Activated naive CD4-positive, alpha-beta T cell treated with anti-CD3 and anti-CD28 coated beads, Interleukin-2, amount 50 U/mL, for 72 hours (primary cell): ENCODE measurements at regions not wholly inside any gene's neighbourhood (a gene's known extent, or its start where the extent isn't known, plus 50 kb on each side); places are given as distances from the start of the nearest gene placed in this dataset.

Source experiments
- ATAC-seq, 2 donors: fragments of 150-1000 bp; cut with Tn5 transposase; 2 replicates each; pipeline ENCODE4 v1.10.0; 2021; ENCODE audit warnings: mild to moderate bottlenecking in 2 of 2, moderate library complexity in 2 of 2
- DNase-seq, 2 donors: peaks; one replicate each; pipeline ENCODE4 v3.0.0; 2021 to 2022; ENCODE audit warnings: low spot score in 2 of 2
- H3K27ac Mint-ChIP-seq, 2 donors: one replicate each; pipeline ENCODE4 v1.8.0; 2022; ENCODE audit warnings: mild to moderate bottlenecking in 2 of 2, mixed read lengths in 2 of 2
- H3K36me3 Mint-ChIP-seq, 2 donors: one replicate each; pipeline ENCODE4 v1.8.0; 2022; ENCODE audit warnings: mixed read lengths in 2 of 2
- H3K9me3 Mint-ChIP-seq, 2 donors: one replicate each; pipeline ENCODE4 v1.8.0; 2022; ENCODE audit warnings: mixed read lengths in 2 of 2

DNA sequence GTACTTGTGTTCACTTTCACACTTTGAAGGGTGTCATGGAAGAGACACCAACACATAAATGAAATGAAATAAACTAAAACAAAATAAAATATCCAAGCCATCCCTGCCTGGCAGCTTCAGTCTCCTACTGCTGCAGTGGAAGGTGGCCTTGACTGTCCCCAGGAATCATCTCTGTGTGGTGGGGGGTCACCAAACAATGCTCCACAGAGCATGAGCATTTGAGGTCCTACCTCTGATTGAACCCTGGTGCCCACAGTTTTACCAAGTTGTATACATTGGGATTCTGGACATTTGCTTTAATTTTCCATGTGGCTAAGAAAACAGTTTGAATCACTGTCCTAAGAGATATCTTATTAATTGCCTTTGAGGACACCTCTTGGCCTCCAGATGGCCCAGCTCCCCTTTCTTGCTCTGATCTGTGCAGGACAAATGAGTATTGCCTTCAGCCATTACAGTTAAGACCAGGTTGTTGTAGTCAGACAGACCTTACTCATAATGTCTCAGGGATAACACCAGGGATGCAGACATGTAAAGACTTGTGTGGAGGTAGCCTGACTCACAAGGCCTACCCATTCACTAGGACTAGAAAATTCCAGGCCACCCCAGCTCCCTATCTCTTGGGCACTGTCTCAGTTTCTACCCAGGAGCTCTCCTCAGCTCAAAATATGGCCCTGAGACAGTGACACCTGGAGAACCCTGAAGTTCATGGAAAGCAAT, 195.0 kb downstream of the MYCN start:
- no peaks in the 10 kb centered on the region for H3K36me3 Mint-ChIP-seq
- H3K9me3 Mint-ChIP-seq: no peaks in the 10 kb centered on the region
- H3K27ac Mint-ChIP-seq: no peak overlapping the region
- no peak for DNase-seq
- ATAC-seq: no peak

DNA sequence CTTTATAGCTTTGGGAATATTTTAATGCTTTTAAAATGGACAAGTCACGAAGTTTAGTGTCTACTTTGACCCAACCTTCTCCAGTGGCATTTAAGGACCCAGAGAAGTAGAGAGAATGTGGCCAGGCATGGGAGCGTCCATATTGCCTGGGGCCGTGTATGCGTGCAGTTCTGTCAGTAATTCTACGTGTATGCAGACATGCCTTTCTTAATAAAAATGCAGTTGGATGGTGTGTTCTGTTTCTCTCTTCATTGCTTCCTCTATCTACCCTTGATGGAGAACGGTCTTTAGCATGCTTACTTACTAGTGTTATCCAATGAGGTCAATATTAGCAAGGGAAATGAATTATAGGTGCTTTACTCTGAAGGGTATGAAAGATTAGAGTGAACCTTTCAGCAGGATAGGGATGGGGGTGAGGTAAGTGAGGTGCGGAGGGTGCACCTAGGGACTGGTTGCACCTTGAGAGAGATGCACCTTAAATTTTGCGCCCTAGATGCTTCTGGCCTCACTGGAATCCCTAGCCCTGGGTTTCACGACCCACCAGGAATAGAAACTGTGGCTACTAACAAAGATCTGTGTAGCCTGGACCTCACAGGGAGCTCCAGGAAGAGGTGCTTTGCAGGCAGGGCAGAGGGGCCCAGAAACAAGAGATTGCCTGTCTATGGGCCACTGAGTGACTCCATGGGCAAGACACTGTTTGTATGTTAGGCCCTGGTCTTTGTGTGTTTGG, 194.3 kb downstream of the MYCN start:
- Mint-ChIP-seq H3K27ac (no peak overlapping the region), H3K9me3 (no peaks in the 10 kb centered on the region), H3K36me3 (no peaks in the 10 kb centered on the region)
- no peak for ATAC-seq
- DNase-seq: no peak

DNA sequence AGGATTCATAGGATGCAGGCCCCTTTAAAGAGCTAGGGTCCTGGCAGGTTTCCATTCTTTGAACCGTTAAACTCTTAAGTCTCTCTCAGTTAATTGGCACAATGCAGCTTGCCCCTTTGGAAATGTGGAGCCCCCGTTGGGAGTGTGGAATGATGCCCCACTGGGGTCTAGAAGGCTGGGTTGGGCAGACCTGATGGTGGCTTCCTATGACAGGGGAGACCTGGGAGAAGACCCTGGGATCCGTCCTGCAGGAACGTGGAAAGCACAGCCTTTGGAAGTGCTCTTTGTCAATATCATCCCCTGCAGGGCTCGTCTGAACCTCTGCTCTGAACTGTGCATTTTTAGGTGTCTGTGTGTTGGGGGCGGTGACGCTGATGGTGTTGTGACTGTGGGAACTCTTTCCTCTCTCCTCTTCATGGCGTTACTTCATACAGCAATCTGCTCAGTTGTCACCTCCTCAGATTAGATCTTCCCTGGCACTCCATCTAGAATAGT, 190.6 kb downstream of the MYCN start:
- no peak for DNase-seq
- Mint-ChIP-seq H3K36me3 (no peaks in the 10 kb centered on the region), H3K27ac (no peak overlapping the region), H3K9me3 (no peaks in the 10 kb centered on the region)
- no peak for ATAC-seq

DNA sequence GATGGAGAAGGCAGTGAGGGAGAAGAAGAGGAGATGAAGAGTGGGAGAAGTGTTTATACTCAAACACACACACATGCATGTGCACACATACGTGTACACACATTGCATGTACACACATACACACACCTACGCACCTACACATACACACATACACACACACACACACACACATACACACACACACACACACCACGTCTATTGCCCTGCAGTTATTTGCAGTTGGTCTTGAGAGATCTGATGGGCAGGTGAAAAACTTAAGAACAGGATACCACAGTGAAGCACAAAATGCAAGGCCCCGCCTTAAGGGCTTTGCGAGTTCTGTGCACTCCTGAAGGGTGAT, 190.2 kb downstream of the MYCN start:
- Mint-ChIP-seq H3K9me3 (no peaks in the 10 kb centered on the region), H3K27ac (no peak overlapping the region)
- DNase-seq: no peak

DNA sequence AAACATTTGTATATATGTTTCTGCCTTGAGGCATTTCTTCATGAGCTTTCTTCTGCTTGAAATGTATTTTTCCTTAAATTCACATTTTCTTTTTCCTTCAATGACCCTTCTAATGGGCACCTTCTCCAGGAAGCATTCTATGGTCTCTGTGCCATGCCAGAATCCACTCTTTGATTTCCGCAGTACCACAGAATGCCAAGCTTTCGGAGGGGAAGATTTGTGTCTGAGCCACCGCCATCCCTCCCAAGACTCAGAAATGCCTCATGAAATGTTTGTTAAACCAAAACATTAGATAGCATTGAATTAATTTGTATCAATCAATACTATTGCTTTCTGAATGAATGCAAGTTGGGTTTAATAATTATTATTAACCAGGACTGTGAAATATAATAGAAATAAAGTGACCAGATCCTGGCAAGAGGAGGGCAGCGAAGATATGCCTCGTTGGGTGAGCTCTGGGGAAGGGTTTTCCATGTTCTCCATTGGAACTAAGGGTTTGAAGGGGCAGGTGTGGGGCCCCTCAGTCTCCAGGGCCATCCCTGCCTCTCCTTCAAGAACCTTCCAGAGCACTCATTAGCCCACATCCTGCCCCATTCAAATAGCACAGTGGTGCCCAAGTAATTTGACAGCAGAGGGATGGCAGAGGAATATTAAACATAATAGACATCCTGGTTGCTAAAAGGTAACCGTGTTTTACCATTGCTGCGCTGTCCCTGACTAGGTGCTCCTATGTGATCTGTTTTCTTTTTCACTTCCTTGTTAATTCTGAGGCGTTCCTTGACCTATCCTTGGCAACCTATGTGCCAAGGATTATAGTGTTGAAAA, 189.6 kb downstream of the MYCN start:
- no peak overlapping the region for H3K27ac Mint-ChIP-seq
- no peak for ATAC-seq
- no peak for DNase-seq
- no peaks in the 10 kb centered on the region for H3K36me3 Mint-ChIP-seq
- no peaks in the 10 kb centered on the region for H3K9me3 Mint-ChIP-seq

More for the DNA sequence above, 190.2 kb downstream of the MYCN start:
- H3K36me3 Mint-ChIP-seq: no peaks in the 10 kb centered on the region
- ATAC-seq: no peak

DNA sequence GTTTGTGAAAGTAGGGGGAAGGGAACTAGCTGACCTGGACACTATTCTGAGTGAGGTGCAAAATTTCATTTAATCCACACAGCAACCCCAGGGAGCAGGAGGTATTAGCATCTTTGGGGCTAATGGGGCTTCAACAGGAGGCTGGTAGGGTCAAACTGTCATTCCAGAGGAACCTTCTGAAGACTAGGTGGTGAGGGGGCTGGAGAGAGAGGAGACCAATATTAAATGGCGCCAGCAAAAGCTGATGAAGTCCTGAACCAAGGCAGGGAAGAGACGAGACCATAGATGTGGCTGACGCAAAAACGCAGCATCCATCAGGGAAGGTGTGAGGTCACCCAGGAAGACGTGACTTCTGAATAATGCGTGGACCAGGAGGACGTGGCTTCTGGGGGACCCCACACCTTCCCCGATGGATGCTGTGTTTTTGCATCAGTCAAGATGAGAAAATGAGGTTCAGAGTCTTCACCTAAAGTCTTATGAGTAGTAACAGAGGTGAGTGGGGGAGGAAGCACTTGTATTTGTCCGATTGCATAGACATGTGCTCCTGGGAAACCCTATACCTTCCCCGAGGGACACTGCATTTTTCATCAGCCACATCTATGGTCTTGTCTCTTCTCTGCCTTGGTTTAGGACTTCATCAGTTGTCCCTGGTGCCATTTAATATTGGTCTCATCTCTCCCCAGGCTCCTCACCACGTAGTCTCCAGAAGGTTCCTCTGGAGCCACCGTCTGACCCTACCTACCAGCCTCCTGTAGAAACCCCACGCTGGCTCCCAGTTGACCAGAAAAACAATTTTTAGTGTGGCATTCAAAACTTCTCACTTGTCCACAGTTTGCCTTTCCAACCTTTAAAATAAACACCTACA, 188.6 kb downstream of the MYCN start:
- ATAC-seq: no peak
- Mint-ChIP-seq H3K9me3 (no peaks in the 10 kb centered on the region), H3K27ac (no peak overlapping the region), H3K36me3 (no peaks in the 10 kb centered on the region)
- no peak for DNase-seq

DNA sequence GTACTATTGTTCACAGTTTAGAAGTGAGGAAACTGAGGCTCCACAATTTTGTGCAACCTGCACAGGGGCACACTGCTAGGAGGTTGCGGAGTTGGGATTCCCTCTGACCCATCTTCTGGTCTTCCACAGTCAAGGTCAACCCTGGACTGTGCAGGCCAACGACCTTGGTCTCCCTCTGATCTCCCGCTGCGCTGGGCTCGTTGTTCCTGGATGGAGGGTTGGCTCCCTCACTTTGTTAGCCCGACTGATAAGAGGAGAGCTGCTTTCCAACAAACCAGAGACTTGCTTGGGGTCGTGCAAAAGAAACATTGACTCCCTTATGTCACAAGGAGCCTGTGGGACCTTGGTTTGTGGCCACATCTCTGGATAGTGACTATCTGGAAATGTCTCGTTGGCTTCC, 187.6 kb downstream of the MYCN start:
- ATAC-seq (no peak), DNase-seq (no peak)

DNA sequence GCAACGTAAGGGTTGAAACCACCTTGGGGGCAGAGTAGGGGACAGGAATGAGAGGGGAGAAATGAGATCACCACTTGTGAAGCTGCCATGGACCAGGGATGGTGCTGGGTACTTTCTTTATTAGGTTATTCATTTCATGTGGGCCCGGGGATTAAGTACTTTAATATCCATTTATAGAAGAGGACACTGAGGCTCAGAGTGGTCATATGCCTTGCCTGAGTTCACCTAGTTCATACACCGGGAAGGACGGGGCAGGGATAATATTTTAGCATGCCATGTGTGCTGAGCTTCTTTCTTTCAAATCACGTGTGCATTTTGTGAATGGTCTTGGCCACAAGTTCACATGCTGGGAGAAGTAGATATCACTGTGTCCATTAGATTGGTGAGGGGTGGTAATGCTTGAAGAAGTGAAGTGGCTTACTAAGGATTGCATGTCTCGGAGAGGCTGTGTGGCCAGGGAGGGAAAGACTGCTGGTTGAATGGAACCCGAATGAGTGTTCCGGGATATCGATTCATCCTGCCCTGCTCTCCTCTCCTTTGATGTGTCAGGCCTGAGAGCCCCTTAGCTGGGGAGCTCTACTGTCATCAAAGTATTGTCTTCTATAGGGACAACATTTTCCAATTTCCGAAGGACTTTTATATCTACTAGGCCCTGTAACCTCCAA, 187.1 kb downstream of the MYCN start:
- Mint-ChIP-seq H3K36me3 (no peaks in the 10 kb centered on the region), H3K9me3 (no peaks in the 10 kb centered on the region), H3K27ac (no peak overlapping the region)
- ATAC-seq (no peak), DNase-seq (no peak)

More for the DNA sequence above, 187.6 kb downstream of the MYCN start:
- H3K36me3 Mint-ChIP-seq: no peaks in the 10 kb centered on the region
- no peaks in the 10 kb centered on the region for H3K9me3 Mint-ChIP-seq
- no peak overlapping the region for H3K27ac Mint-ChIP-seq

DNA sequence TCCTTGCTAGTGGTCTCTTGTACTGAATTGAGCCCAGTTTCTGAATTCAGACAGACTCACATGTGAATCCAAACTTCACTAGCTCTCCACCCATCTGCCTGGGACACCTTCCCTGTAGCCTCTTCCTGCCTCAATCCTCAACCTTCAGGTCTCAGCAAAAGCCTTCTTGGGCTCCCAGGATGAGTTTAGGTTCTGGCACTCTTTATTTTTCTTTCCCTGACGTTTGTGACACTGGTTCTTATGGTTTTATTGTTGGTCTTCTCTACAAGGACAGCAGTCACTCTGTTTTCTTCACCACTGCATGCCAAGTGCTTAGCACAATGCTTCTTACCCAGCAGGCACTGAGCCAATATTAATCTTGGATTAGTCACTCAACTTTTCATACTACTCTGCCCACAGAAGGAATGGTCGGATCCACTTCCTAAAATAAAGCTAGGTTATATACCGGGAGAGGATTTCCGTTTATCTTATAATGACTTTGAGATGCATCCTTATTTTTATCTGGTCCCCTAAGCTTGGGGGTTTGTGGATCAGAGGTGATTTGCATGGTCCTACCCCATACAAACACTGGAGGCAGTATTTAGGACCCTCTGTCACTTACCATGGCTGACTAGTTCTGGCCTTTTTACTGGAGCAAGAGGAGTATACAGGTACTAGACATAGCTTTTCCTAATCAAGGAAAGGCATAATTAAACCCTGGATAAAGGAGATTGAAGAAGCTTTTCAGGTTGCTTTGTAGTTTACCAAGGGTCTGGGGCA, 186.3 kb downstream of the MYCN start:
- peak overlapping the region in 1 of 2 donors; percentile 24 for H3K27ac Mint-ChIP-seq
- no peak for ATAC-seq
- no peak for DNase-seq
- no peaks in the 10 kb centered on the region for H3K36me3 Mint-ChIP-seq
- no peaks in the 10 kb centered on the region for H3K9me3 Mint-ChIP-seq

DNA sequence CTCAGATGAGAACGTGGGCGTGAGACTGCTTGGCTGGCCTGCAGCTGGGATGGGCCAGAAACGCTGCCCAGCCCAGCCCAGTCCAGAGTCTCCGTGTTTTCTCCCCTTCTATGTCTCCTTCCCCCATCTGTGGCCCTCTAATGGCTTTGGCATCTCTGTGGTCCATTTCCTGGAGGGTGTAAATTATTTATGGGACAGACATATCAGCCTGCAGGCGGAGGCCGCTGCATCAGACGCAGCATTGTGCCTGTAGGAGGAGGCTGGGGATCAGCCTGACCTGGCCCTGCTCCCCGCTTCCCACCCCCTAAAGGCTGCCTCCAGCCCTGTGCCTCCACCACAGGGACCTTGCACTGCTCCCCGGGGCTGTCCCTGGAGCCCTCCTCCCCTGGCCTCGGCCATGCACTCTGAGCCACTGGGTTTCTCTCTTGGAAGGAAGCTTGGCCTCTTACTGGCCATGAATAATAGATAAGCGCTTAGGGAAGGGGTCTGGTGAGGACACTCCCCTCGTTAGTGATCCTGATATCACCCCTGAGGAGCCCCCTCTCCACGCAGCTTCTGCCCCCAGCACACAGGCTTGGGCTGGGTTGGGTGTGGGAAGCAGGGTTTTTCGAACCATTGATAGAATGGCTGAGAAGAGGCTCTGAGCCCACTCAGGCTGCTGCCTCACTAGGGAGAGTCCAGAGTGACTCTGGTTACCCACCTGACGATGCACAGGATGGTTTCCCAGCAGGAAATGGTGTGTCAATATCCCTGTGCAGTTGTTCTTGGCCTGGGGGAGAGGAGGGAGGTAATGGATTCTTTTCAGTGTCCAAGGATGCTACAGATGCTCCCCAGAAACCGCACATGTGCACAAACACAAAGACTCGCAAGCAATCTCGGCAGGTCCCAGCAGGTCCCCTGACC, 185.5 kb downstream of the MYCN start:
- DNase-seq (no peak), ATAC-seq (no peak)
- Mint-ChIP-seq H3K27ac (no peak overlapping the region), H3K9me3 (no peaks in the 10 kb centered on the region), H3K36me3 (no peaks in the 10 kb centered on the region)

DNA sequence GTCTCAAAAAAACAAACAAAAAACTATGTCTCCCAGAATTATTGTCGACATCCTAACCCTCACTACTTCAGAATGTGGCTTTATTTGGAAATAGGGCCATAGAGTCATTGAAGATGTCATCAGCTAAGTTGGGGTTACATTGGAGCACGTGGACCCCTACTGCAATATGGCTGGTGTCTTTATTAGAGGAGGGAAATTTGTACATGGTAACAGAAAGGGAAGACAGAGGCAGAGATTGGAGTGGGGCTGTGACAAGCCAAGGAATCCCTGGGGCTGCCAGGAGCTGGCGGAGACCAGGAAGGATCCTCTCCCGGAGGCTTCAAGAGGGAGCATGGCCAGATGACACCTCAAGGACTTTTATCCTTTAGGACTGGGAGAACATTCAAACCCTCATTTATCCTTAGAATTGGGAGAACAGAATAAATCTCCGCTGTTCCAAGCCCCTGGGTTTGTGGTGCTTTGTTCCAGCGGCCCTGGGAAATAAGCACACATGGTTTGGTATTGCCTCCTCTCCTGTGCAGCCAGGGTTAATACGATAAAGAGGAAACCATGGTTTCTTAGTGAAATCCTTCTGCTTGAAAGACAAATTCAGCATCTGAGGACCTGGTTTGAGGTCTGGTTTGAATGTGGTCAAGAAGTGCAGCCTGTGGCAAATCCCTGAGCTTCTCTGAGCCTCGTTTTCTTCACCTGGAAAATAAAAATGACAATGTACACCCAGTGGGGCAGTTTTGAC, 184.7 kb downstream of the MYCN start:
- DNase-seq (no peak), ATAC-seq (no peak)
- Mint-ChIP-seq H3K36me3 (no peaks in the 10 kb centered on the region), H3K9me3 (no peaks in the 10 kb centered on the region), H3K27ac (no peak overlapping the region)

DNA sequence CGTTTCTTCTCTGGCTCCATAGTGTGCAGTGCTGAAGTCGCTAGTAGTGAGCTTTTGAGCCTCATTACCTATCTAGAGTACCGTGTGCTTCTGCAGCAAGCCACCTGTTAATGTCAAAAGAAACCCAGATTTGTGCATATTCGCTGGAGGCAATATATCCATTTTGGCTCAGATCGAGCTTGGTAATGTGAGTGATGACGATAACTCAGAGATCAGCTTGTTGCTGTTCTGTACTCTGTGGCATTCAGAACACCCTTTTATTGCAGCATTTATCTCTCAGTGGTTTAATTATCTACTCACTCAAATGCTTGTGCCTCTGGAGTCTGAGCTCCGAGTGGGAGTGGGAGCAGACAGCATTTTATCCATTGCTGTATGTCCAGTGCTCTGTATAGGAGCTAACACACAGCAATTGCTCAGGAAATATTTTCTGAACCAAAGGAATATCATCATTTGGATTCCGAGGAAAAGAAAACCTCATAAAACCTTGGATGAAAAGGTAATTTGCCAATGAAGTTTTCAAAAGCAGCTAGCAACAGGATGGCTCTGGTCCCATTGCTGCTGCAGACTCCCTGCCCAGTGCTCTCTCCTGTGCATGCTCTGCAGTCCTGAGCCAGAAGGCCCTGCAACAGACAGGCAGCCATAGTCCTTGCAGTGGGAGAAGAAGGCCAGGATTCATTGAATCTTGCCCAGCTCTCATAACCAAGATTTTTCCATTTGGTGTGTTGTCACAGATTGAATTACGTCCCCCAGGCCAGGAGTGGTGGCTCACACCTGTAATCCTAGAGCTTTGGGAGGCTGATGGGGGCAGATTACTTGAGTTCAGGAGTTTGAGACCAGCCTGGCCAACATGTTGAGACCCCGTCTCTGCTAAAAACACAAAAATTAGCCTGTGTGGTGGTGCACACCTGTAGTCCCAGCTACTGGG, 183.8 kb downstream of the MYCN start:
- no peak for ATAC-seq
- no peaks in the 10 kb centered on the region for H3K36me3 Mint-ChIP-seq

DNA sequence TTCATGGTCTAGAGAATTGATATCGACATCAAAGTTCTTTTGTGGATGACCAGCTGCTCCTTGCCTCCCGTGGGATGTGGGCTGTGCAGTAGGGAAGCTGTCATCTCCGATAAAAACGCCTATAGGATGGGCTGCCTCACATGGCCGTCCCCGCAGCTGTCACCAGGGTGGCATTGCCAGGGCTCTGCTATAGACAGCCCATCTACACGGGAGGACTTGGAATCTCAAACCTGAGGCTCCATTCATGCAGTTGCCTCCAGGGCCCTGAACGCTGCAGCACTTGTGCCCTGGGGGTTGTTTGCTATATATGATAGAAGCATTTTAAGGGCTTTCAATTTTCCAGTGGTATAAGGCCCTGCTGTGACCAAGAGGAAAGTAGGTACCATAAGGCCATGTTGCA, 183.1 kb downstream of the MYCN start:
- no peak for ATAC-seq
- Mint-ChIP-seq H3K27ac (no peak overlapping the region), H3K36me3 (no peaks in the 10 kb centered on the region), H3K9me3 (no peaks in the 10 kb centered on the region)
- DNase-seq: no peak

More for the DNA sequence above, 183.8 kb downstream of the MYCN start:
- Mint-ChIP-seq H3K9me3 (no peaks in the 10 kb centered on the region), H3K27ac (no peak overlapping the region)
- DNase-seq: no peak
